Activated CD4-positive, alpha-beta T cell treated with anti-CD3 and anti-CD28 coated beads, Interleukin-2, Interleukin-6, amounts not matched to agents 100 ng/mL and 50 ng/mL, durations not matched to agents 16 hours and 8 hours (primary cell): ENCODE measurements at regions not wholly inside any gene's neighbourhood (a gene's known extent, or its start where the extent isn't known, plus 50 kb on each side); places are given as distances from the start of the nearest gene placed in this dataset.

Experiments used
- DNase-seq: peaks from one replicate; pipeline ENCODE4 v3.0.0-alpha.2; 2020

DNA sequence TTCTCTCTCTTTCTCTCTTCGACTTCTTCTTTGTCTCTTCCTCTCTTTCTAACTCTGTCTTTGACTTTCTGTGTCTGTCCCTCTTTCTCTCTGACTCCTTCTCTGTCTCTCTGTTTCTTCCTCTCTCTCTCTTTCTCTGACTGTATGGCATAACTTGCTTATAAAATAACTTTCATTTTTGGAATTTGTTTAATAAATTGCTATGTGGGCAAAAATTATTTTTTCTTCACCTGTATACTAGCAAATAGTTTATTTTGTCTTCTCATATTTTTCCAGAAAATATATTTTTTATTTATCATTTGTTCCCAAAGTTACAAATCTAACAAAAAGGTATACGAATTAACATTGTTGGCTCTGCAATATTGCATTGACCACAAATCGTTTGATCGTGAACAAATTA is 305.7 kb upstream of the FAM98A start:
- no peak for DNase-seq

DNA sequence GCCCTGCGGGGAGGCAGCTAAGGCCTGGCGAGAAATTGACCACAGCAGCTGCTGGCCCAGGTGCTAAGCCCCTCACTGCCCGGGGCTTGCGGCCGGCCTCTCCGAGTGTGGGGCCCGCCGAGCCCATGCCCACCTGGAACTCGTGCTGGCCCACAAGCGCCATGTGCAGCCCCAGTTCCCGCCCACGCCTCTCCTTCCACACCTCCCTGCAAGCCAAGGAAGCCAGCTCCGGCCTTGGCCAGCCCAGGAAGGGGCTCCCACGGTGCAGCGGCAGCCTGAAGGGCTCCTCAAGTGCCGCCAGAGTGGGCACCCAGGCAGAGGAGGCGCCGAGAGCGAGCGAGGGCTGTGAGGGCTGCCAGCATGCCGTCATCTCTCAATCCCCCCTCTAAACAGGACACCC is 304.6 kb upstream of the FAM98A start:
- no peak for DNase-seq

DNA sequence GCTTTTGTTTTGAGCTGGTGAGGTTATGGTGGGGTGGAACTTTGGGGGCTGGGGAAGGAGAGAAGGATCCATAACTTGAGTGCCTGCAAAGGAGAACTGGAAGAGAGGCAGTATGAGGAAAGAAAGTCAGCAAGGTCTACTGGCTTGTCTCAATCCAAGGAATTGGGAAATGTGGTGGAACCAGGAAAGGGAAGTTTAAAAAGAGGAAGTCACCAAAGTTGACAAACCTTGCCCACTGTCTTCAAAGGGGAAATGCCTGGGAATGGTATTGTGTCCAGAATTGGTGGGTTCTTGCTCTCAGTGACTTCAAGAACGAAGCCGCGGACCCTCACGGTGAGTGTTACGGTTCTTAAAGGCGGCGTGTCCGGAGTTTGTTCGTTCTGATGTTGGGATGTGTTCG is 304.1 kb upstream of the FAM98A start:
- no peak for DNase-seq

DNA sequence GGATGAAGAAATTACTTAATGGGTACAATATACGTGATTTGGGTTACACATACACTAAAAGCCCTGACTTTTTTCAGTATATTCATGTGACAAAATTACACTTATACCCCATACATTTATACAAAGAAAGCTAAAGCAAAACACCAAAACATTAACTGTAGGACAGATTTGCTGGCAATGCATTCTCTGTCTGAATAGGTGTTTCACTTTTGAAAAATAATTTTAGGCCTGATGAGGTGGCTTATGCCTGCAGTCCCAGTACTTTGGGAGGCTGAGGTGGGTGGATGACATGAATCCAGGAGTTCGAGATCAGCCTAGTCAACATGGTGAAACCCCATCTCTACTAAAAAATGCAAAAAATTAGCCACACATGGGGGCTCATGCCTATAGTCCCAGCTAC is 301.5 kb upstream of the FAM98A start:
- DNase-seq: no peak

DNA sequence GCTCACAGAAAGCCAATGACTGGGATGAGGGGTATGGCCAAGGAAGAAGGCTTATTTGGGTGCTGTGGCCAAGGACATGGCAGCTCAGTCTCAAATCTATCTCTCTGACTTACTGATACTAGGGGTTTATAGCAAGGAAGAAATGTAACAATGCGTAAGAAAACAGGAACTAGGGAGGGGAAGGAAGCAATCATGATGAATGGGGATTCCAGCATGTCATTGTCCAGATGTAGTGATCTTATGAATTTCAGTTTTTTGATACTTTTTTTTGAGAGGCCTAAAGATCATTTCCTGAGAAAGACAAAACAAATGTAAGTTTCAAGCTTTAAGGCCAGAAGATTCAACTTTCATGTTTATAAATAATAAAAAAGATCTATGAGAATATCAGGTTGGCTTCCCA is 298.6 kb upstream of the FAM98A start:
- DNase-seq: no peak

DNA sequence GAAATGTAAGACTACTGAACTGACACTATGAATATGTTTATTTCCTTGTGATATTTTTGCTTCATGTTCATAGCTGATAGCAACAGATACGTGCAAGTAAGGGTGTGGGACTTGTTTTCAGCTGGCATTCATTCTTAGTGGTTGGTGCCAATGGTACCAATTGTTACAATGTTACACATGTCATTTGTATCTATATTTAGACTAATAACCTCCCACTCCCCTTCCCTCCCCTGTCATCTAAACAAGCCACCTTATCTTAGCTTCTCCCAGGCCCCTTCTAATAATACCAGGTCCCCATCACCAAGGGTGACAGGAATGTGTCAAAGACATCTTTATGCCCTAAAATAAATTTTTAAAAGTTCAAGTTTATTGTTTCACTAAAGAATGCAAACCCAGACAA is 294.7 kb upstream of the FAM98A start:
- DNase-seq: no peak

DNA sequence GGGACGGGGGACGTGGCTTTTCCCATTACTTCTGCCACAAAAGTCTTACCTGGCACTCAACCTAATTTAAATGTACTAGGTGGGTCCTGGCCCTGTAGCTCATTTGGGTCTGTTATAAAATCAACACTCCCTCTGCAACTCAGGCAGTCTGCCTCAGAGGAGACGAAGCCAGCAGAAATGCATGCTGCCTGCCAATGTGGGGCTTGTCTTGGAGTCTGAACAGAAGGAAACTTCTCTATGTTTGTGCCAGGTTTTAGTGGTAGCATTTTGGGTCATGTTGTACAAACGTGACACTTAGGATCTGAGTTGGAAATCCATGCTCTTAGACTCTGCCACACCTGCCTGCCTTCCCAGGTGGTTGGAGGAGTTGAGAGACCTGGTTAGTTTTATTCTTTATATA is 292.5 kb upstream of the FAM98A start:
- no peak for DNase-seq

DNA sequence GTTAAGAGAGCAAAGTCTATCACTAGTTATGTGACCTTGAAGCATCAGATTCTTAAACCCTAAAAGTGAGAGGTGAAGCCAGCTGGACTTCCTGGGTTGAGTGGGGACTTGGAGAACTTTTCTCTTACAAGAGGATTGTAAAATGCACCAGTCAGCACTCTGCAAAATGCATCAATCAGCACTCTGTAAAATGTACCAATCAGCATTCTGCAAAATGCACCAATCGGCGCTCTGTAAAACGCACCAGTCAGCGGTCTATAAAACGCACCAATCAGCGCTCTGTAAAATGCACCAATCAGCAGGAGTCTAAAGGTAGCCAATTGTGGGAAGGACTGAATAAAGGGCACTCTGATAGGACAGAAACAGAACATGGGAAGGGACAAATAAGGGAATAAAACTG is 291.6 kb upstream of the FAM98A start:
- DNase-seq: no peak

DNA sequence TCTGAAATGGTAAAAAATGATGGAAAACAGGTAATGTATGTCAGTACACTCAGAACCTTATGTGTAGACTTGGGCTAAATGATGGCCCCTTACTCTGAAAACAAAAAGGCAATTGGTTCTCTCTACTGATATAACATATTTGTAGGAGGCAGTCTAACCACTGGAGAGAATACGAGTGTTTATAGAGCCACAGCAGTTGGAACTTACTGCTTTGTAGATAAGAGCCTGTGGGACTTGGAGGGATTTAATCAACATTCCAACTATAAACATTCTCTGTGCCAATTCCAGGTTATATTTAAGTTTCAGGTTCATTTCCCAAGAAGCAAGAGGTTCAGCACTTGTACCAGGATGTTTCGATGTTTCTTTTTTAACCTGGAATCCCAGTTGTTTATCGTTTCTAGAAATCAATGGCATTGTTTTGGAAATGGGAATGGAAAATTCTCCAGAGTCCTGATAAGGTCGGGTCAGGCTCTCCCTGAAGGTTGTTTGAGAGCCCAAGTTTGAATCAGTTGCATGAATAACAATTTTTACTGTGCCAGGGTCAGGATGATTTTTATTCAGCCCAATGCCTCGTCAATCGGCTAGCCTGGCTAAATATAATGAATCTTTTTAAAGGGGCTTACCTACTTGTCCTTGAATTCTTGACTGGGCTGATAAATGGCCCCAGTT is 278.4 kb upstream of the FAM98A start:
- DNase-seq: no peak

DNA sequence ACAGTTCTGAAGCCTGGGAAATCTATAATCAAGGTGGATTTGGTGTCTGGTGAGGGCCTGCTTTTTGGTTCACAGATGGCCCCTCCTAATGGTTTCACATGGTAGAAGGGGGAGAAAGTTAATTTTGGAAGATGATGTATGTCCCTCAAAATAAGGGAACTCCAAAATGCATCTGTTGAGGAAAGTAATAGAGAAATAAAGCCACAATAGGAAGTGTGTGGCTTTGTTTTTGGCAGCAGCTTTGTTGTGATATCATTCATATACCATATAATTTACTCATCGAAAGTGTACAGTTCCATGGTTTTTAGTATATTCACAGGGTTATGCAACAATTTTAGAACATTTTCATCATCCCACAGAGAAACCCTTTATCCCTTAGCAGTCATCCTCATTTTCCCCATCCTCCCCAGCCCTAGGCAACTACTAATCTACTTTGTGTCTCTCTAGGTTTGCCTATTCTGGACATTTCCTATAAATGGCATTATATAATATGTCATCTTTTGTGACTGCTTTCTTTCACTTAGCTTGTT is 274.0 kb upstream of the FAM98A start:
- no peak for DNase-seq

DNA sequence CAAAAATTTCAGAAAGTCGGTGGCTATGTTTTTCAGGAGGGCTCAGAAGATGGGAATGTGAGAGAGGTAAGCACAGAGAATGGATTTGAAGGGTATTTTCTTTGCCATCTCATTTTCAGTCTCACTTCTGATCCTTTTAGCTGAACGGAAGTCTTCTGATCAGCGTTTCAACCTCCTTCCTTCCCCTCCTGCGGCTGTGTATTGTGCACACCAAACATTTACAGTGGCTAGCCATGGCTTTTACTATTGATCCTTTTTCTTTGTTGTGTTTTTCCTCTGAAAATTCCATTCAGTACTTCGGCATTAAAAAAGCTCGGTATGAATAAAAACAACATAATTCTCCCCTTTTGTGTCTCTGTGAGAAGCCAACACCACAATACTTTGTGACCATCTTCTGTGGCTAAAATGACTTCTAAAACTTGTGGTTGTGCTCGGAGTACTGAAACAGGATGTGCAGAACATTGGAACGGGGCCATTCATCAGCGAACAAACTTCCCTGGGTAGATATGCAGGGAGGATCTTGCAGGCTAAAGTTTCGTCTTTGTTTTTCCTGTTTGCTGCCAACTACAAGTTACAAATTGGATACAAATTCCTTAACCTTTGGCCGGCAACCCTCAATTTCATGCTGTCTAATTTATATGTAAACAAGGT is 260.8 kb upstream of the FAM98A start:
- DNase-seq: no peak

DNA sequence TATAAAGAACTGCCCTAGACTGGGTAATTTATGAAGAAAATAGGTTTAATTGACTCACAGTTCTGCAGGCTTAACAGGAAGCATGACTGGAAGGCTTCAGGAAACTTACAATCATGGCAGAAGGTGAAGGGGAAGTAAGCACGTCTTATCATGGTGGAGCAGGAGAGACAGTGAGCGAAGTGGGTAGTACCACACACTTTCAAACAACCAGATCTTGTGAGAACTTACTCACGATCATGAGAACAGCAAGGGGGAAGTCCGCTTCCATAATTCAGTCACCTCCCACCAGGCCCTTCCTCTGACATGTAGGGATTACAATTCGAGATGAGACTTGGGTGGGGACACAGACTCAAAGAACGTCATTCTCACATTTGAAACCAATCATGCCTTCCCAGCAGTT is 260.1 kb upstream of the FAM98A start:
- DNase-seq: no peak

DNA sequence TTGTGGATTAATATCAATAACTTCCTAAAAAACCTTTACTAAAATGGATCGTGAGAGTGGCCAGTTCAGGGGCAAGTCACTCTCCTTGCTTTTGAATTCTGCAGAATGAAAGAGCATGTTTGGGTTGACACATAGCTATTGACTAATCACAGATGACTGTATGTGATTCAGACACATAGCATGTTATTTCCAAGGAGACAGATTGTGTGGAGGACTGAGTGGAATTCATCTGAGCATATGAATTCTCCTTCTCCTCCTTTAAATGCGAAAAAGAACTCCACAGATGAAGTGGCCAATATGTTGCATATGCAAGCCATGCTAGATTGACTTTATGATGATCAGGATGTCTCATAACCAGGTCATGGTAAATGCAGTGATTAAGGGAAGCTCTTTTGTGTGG is 249.4 kb upstream of the FAM98A start:
- no peak for DNase-seq

DNA sequence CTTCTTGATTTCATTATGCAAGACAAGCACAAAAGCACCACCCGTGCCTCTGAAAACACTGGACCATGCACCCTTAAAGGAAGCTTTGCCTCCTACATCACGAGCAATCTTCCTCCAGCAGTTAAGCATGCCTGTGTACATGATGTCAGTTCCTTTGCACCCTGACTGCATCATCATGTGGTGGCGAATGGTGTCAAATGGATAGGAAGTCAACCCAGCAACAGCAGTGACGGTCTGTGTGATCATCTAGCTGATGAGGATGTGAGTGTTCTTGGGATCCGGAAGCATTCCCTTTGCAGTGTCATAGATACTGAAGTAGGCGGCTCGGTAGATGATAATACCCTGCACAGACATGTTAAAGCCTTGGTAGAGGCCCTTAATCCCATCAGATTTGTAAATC is 240.7 kb upstream of the FAM98A start:
- no peak for DNase-seq

DNA sequence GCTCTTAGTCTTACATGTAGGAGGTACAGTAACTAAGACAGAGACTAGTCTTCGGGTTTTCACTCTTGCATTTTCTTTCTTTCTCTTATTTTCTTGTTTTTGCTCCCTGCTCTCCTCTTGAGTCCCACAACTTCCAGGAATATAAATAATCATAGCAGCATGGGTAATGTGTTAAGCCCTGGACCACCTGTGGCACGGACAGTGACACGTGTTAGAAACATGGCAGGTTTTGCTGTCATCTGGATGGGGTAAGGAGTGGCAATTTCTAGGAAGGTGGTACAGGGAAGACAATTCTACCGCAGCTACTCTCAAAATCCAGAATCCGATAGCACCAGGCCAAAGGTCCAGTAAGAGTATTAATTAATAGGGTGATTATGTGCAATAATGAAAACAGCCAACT is 237.5 kb upstream of the FAM98A start:
- DNase-seq: no peak

DNA sequence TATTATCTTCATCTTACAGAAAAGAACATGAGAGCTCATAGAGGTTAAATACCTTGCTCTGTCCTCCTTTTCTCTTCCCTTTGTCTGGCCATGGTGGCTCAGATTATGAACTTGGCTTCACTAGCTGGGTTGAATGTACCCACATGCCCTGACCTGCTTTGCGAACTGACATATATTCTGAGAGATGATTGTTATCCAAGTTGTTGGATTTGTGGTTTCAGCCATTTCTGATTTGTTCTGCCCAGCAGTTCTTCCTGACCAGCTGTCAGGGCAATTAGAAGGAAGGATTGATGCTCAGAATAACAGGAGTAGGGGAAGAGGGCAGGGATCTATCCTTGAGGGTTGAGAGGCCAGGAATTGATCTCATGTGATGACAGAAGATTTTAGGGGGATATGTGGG is 236.8 kb upstream of the FAM98A start:
- DNase-seq: no peak

DNA sequence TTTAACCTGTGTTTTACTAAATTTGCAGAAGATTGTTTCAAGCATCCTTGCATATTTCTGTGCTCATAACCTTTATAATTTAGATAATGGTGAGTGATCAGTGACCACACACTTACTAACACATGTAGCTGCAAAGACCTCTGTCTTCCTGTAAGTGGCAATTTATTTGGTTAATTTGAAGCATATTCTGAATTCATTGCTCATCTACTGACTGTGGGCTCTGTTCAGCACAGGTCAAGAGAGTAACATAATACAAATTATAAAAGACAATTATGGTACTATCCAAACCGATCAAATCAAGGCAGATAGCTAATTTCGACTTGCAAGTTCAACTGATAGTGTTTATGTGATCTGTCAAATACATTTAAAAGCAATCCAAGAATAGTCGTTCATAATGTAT is 223.9 kb upstream of the FAM98A start:
- no peak for DNase-seq

DNA sequence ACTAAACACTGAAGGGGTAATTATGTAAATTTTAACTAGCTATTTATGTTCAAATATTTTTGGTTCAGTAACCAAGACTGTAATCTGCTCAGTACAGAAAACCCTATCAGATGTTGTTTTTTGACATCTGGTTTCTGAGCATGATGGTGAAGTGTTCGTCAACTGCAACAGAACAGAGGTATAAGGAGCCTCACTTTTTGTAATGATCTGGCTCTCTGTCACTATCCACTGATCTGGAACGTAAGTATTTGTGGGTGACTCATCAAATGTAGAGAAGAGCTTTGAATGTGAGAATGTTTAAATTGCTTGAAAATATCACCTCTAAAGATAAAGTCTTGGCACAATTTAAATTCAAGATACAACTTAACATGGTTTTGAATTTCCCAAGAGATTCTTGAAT is 213.6 kb upstream of the FAM98A start:
- DNase-seq: no peak

DNA sequence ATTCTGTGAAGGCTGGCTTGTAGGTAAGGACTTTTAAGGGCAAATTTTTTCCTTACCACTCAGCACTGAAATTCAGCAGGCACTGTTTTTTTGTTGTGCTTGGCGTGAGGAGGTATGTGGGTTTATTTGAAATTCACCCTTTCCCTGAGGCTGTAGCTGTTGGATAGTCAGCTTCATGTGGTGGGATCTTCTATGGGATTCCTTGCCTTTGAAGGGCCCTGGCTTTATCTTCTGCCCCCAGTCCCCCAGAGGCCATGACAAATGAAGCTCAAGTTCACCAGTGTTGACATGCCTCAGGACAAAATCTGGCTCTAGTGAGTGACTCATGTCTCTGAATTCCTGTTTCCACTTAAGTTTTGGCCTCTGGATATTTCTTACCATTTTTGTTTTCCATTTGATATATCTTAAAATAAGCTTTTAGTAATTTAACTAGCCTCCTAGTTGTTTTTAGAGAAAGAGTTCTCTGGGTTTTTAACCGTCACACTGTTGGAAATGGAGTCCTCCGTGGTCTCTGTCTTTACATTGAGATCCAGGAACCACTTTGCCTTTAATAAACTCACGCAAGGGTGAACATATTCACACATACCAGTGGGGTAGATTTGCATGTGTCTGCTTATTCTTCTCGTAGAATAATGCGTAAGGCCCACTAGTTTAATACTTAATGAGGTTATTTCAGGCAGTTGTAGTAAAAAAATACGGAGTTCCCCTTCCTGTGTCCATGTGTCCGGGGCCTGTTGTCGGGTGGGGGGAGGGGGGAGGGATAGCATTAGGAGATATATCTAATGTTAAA is 211.1 kb upstream of the FAM98A start:
- no peak for DNase-seq

DNA sequence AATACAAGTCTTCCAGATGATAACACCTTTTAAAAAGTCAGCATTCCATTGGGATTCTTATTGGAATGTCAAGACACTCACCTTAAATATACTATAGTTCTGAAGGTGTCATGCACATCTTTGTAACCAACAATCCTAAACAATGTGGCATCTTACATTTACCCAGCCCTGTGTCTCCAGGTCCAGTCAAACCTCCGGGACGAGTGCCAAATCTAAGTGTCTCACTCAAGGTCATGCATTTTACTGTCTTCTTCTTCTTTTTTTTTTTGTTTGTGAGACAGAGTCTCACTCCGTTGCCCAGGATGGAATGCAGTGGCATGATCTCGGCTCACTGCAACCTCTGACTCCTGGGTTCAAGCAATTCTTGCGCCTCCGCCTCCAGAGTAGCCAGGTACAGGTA is 206.9 kb upstream of the FAM98A start:
- no peak for DNase-seq

DNA sequence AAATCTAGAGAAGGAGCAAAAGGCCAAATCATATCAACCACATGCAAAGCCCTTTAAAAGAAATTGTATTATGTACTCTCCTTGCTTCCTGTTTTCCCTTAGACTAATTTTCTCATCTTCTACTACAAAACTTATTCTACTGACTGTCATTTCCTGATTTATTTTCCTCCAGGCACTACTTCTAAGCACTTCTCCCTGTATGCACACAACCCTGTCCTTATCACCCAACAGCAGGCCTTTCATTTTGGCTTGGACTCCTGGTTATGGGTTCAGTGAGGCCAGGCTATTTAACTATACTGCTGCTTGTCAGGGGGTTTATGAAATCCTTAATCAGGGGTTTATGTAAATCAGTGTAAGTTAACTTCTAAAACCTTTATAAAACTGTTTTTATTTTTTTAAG is 205.1 kb upstream of the FAM98A start:
- no peak for DNase-seq

DNA sequence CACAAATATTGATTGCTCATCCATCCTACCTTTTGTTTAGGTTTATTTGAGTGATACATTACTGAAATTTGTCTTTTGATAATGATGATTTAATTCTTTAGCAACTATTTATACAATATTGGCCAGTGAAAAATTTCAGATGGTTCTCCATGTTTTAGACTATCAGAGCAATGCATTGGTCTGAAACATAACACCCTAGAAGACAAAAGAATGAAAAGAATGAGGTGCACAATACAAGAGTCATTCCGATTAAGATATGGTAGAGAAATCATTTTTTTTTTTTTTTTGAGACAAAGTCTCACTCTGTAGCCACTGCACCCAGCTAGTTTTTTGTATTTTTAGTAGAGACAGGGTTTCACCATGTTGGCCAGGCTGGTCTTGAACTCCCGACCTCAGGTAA is 197.4 kb upstream of the FAM98A start:
- no peak for DNase-seq

DNA sequence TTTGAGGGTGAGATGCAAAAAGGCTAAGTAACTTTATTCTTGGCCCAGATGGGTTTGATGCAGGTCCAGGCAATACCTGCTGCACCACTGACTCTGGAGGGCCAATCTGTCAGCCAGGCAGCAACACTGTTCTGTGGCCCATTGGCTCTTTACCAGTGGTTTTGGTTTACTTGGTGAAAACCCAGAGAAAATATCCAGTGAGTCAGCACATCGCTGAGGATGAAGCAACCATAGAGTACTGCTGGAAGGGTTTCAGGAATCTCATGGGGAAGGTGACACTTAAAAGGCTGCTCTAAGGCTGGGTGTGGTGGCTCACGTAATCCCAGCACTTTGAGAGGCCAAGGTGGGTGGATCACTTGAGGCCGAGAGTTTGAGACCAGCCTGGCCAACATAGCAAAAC is 192.5 kb upstream of the FAM98A start:
- no peak for DNase-seq

DNA sequence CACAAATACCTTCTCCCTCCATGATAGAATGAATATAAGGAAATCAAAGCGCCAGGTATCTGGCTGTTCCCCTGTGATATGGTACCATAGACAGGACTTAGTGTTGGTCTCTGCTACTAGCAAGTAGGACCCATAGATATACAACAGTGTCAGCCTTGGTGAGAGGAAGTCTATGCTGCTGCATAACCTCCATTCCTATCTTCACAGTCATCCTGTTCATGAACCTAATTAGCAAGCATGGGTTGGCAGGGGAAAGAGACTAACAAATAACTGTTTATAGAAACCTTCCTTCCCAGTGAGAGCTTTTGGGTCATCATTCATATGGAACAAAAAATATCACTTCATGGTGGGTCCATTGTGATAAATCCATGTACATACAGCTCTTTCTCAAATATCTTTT is 188.9 kb upstream of the FAM98A start:
- no peak for DNase-seq
